ENCODE measurements at regions not wholly inside any gene's neighbourhood (a gene's known extent, or its start where the extent isn't known, plus 50 kb on each side); places are given as distances from the start of the nearest gene placed in this dataset.

DNA sequence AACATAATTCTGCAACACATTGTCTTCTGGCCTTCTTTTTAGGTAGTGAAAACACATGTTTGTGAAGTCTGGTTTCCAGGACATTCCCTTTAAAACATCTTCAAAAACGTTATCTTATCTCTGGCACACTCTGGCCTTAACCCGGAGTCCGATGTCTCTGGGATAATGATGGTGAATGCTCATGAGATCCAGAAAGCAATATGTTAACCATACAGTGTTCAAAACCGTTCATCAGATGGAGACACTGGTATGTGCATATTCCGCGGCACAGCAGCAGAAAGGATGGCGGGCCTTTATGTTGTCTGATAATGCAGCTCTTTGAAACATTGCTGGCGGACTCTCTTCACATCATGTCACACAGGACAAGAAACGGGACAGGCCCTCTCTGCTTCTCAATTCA, 605.2 kb downstream of the CCDC171 start:
- DNase-seq (ENCODE audit: low spot score), result no peak
- H3K4me1 Mint-ChIP-seq (ENCODE audit: unreplicated experiment), result peaks cover 16% of the 10 kb centered on the region
- H3K27me3 Mint-ChIP-seq (ENCODE audit: unreplicated experiment), result peaks cover 5% of the 10 kb centered on the region
- H3K36me3 Mint-ChIP-seq (ENCODE audit: low read depth, unreplicated experiment), result no peaks in the 10 kb centered on the region
- no peaks in the 10 kb centered on the region for H3K9me3 Mint-ChIP-seq (ENCODE audit: unreplicated experiment)
- H3K4me3 Mint-ChIP-seq (ENCODE audit: unreplicated experiment), result no peak overlapping the region
- TF ChIP-seq, protein P1, sequence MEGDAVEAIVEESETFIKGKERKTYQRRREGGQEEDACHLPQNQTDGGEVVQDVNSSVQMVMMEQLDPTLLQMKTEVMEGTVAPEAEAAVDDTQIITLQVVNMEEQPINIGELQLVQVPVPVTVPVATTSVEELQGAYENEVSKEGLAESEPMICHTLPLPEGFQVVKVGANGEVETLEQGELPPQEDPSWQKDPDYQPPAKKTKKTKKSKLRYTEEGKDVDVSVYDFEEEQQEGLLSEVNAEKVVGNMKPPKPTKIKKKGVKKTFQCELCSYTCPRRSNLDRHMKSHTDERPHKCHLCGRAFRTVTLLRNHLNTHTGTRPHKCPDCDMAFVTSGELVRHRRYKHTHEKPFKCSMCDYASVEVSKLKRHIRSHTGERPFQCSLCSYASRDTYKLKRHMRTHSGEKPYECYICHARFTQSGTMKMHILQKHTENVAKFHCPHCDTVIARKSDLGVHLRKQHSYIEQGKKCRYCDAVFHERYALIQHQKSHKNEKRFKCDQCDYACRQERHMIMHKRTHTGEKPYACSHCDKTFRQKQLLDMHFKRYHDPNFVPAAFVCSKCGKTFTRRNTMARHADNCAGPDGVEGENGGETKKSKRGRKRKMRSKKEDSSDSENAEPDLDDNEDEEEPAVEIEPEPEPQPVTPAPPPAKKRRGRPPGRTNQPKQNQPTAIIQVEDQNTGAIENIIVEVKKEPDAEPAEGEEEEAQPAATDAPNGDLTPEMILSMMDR (IDR thresholded peaks at IDR 0.05; ENCODE audit: unreplicated experiment), result no peak
- H3K27ac Mint-ChIP-seq (ENCODE audit: unreplicated experiment), result no peak overlapping the region

DNA sequence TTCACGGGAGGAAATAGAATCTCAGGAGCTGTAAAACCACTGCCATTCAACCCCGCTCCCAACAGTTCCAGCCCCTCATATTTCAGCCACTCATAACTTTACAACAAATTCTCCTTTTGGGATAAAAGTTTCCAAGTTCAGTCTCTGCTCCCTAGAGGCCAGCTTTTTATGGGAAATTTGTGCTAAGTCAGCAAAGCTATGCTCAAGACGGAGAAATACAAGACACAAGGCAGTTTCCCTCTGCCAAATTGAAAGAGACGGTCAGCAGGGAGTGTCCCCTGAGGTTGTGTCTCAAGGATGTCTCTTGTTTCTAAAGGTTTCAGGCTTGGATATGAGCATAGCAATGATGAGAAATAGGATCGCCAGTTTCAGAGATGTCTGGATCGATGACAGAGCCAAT, 608.6 kb downstream of the CCDC171 start:
- H3K27ac Mint-ChIP-seq (ENCODE audit: unreplicated experiment), result no peak overlapping the region
- H3K4me1 Mint-ChIP-seq (ENCODE audit: unreplicated experiment), result no peaks in the 10 kb centered on the region
- TF ChIP-seq, protein P1 (IDR thresholded peaks at IDR 0.05; ENCODE audit: unreplicated experiment), result no peak
- no peak overlapping the region for H3K4me3 Mint-ChIP-seq (ENCODE audit: unreplicated experiment)
- H3K27me3 Mint-ChIP-seq (ENCODE audit: unreplicated experiment), result peaks cover 3% of the 10 kb centered on the region
- no peak for DNase-seq (ENCODE audit: low spot score)
- no peaks in the 10 kb centered on the region for H3K36me3 Mint-ChIP-seq (ENCODE audit: low read depth, unreplicated experiment)
- H3K9me3 Mint-ChIP-seq (ENCODE audit: unreplicated experiment), result no peaks in the 10 kb centered on the region

DNA sequence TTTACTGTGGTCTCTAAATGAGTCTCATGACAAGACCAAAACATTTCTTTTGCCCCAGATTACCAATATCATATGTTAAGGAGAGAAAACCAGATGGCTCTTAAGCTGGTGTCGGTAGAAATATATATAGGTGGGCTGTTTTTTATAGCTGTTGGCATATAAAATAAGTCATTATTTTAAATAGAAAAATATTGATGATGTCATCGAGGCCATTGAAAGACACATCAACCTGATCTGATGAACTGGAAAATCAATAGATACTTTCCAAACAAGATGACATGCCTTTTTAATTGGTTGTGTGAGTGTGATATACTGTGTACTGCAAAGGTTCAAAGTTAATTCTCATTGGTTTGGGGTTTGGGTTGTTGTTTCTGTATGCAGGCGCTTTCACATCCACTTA, 617.3 kb downstream of the CCDC171 start:
- H3K27ac Mint-ChIP-seq (ENCODE audit: unreplicated experiment), result no peak overlapping the region
- no peaks in the 10 kb centered on the region for H3K27me3 Mint-ChIP-seq (ENCODE audit: unreplicated experiment)

DNA sequence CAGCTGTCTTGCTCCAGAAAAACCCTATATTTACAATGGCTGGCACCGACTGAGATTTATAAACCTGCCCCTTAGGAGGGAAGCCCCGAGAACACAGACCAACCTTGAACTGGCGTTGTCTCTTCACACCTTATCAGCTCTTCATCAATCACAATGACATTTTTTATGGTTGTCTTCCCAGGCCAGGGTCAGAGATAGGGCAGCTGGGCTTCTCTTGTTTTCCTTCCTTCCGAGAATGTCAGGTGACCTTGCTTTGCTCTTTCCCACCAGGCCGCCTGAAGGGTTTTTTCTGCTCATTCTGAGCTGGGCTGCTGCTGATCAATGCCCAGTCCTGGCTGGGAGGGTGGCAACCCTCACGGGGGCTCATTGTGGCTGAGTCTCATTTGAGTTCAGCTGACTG, 619.1 kb downstream of the CCDC171 start:
- Mint-ChIP-seq H3K27ac (ENCODE audit: unreplicated experiment) (no peak overlapping the region), H3K4me3 (ENCODE audit: unreplicated experiment) (no peak overlapping the region), H3K36me3 (ENCODE audit: low read depth, unreplicated experiment) (no peaks in the 10 kb centered on the region), H3K27me3 (ENCODE audit: unreplicated experiment) (no peaks in the 10 kb centered on the region), H3K9me3 (ENCODE audit: unreplicated experiment) (no peaks in the 10 kb centered on the region), H3K4me1 (ENCODE audit: unreplicated experiment) (no peaks in the 10 kb centered on the region)
- TF ChIP-seq, protein P1 (IDR thresholded peaks at IDR 0.05; ENCODE audit: unreplicated experiment), result no peak
- DNase-seq (ENCODE audit: low spot score), result no peak

More for the DNA sequence above, 617.3 kb downstream of the CCDC171 start:
- Mint-ChIP-seq H3K9me3 (ENCODE audit: unreplicated experiment) (no peaks in the 10 kb centered on the region), H3K36me3 (ENCODE audit: low read depth, unreplicated experiment) (no peaks in the 10 kb centered on the region), H3K4me3 (ENCODE audit: unreplicated experiment) (no peak overlapping the region), H3K4me1 (ENCODE audit: unreplicated experiment) (no peaks in the 10 kb centered on the region)
- TF ChIP-seq, protein P1 (IDR thresholded peaks at IDR 0.05; ENCODE audit: unreplicated experiment), result no peak
- no peak for DNase-seq (ENCODE audit: low spot score)

DNA sequence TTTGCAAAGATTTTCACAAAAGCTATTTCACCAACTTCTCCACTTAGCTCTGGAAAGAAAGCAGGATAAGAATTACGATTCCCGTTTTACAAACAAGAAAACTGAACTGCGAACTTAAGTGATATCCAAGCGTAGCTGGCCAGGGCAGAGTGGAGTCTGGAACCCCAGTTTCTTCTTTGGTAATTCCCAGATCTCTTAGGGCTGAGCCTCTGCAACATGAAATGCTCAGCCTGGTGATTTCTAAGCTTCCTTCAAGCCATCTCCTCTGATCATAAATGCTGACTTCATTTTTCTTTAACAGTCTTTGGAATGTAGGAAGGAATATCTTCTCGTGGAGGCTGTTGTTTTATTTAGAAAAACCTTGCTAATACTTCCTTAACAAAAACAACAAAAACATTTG, 620.0 kb downstream of the CCDC171 start:
- Mint-ChIP-seq H3K9me3 (ENCODE audit: unreplicated experiment) (no peaks in the 10 kb centered on the region), H3K27me3 (ENCODE audit: unreplicated experiment) (no peaks in the 10 kb centered on the region)

More for the DNA sequence above, 620.0 kb downstream of the CCDC171 start:
- Mint-ChIP-seq H3K4me3 (ENCODE audit: unreplicated experiment) (no peak overlapping the region), H3K4me1 (ENCODE audit: unreplicated experiment) (no peaks in the 10 kb centered on the region), H3K36me3 (ENCODE audit: low read depth, unreplicated experiment) (no peaks in the 10 kb centered on the region), H3K27ac (ENCODE audit: unreplicated experiment) (no peak overlapping the region)
- TF ChIP-seq, protein P1 (IDR thresholded peaks at IDR 0.05; ENCODE audit: unreplicated experiment), result no peak
- no peak for DNase-seq (ENCODE audit: low spot score)

Measured in endothelial cell (in vitro differentiated cells).